Prostate gland (tissue), 2 donors: ENCODE measurements at regions not wholly inside any gene's neighbourhood (a gene's known extent, or its start where the extent isn't known, plus 50 kb on each side); places are given as distances from the start of the nearest gene placed in this dataset.

Experiments
- DNase-seq: peaks from one replicate; pipeline ENCODE4 v3.0.0-alpha.2; 2019; ENCODE audit warnings: low spot score
- H3K27ac ChIP-seq, 2 donors: fragments of 200-600 bp; sonication (generic); 2 replicates each; pipeline ENCODE4 v1.5.1; 2017 to 2019
- H3K27me3 ChIP-seq: fragments of 200-600 bp; sonication (generic); replicated peaks from 2 replicates; pipeline ENCODE4 v1.5.1; 2019; ENCODE audit not compliant: insufficient read depth
- H3K36me3 ChIP-seq, 2 donors: fragments of 200-600 bp; sonication (generic); 1 replicate in 1 of 2; 2 replicates in 1 of 2; pipeline versions ENCODE4 v1.5.1 to v1.8.1; 2017 to 2019
- H3K4me1 ChIP-seq: fragments of 200-600 bp; sonication (generic); replicated peaks from 2 replicates; pipeline ENCODE4 v1.5.1; 2019
- H3K4me3 ChIP-seq, 2 donors: fragments of 200-600 bp; sonication (generic); 2 replicates each; pipeline ENCODE4 v1.5.1; 2017 to 2019
- H3K9me3 ChIP-seq: fragments of 200-600 bp; sonication (generic); 2 replicates; pipeline ENCODE4 v1.5.1; 2017
- CTCF ChIP-seq, 4 experiments: fragments of 200-600 bp in 2 of 4; fragments of 450-650 bp in 2 of 4; sonication (generic) in 2 of 4; IDR thresholded peaks; 1 replicate in 3 of 4; 2 replicates in 1 of 4; pipeline ENCODE4 v1.5.1; 2016 to 2019; ENCODE audit warnings: antibody characterized with exemption in 4 of 4, mild to moderate bottlenecking in 2 of 4, moderate library complexity in 2 of 4
- POLR2A ChIP-seq: fragments of 450-650 bp; IDR thresholded peaks from one replicate; pipeline ENCODE4 v1.6.1; 2016; ENCODE audit warnings: antibody characterized with exemption, mild to moderate bottlenecking
- POLR2AphosphoS5 ChIP-seq: sonication (generic); formaldehyde crosslinking; IDR thresholded peaks from one replicate; pipeline ENCODE4 v1.6.1; 2017; ENCODE audit warnings: antibody characterized with exemption
- WGBS: methylation state at CpG from one replicate; pipeline ENCODE4 v1.1.5; 2018; 5-methylcytosine and 5-hydroxymethylcytosine counted together
- intact Hi-C: fragments of 100-400 bp; cut with DNase I; formaldehyde crosslinking; loops from one replicate; pipeline ENCODE4 v1.14.2; 2022

GRCh38 chr18:75984853-75985252 lies 510.2 kb downstream of the ZNF516 start:
- Histone ChIP-seq H3K4me3 (no peak overlapping the region), H3K9me3 (no peaks in the 10 kb centered on the region), H3K27ac (no peak overlapping the region), H3K4me1 (no peaks in the 10 kb centered on the region), H3K27me3 (no peaks in the 10 kb centered on the region), H3K36me3 (no peaks in the 10 kb centered on the region)
- no peak for DNase-seq
- TF ChIP-seq POLR2AphosphoS5 = no peak
- TF ChIP-seq CTCF (IDR thresholded peaks at IDR 0.05) = no peak
- WGBS = 88% methylated on average over 1 of the region's 1 CpG
- intact Hi-C loops = no loop called here

GRCh38 chr18:75981102-75981501 lies 513.9 kb downstream of the ZNF516 start:
- H3K4me3 ChIP-seq = no peak overlapping the region
- no peak for DNase-seq
- no peak overlapping the region for H3K27ac ChIP-seq
- intact Hi-C loops = no loop called here
- no peak for TF ChIP-seq POLR2AphosphoS5
- TF ChIP-seq CTCF (IDR thresholded peaks at IDR 0.05) = no peak
- TF ChIP-seq POLR2A = no peak
- H3K36me3 ChIP-seq = no peaks in the 10 kb centered on the region
- WGBS = 32% methylated on average over 3 of the region's 3 CpGs
- H3K4me1 ChIP-seq = no peaks in the 10 kb centered on the region
- no peaks in the 10 kb centered on the region for H3K9me3 ChIP-seq
- H3K27me3 ChIP-seq = no peaks in the 10 kb centered on the region

- Histone ChIP-seq H3K27ac (no peak overlapping the region), H3K9me3 (no peaks in the 10 kb centered on the region), H3K4me3 (no peak overlapping the region), H3K4me1 (no peaks in the 10 kb centered on the region), H3K36me3 (no peaks in the 10 kb centered on the region), H3K27me3 (no peaks in the 10 kb centered on the region)
- WGBS = 72% methylated on average over 5 of the region's 5 CpGs
- no peak for DNase-seq
- no peak for TF ChIP-seq POLR2AphosphoS5
- TF ChIP-seq CTCF (IDR thresholded peaks at IDR 0.05) = no peak
- no peak for TF ChIP-seq POLR2A
- intact Hi-C loops = no loop called here
Measured at GRCh38 chr18:75977081-75977480, 518.0 kb downstream of the ZNF516 start.

- intact Hi-C loops = no loop called here
Measured at GRCh38 chr18:75970212-75970611, 524.8 kb downstream of the ZNF516 start.

GRCh38 chr18:75966431-75966830 lies 528.6 kb downstream of the ZNF516 start:
- H3K36me3 ChIP-seq = no peaks in the 10 kb centered on the region
- no peaks in the 10 kb centered on the region for H3K4me1 ChIP-seq
- WGBS = 89% methylated on average over 5 of the region's 5 CpGs
- H3K27me3 ChIP-seq = no peaks in the 10 kb centered on the region
- no peak overlapping the region for H3K4me3 ChIP-seq
- H3K27ac ChIP-seq = no peak overlapping the region
- intact Hi-C loops = no loop called here
- H3K9me3 ChIP-seq = no peaks in the 10 kb centered on the region
- no peak for DNase-seq
- TF ChIP-seq POLR2A (no peak), CTCF (IDR thresholded peaks at IDR 0.05) (no peak), POLR2AphosphoS5 (no peak)

More at GRCh38 chr18:75970212-75970611, 524.8 kb downstream of the ZNF516 start:
- H3K4me3 ChIP-seq = no peak overlapping the region
- TF ChIP-seq POLR2AphosphoS5 (no peak), CTCF (IDR thresholded peaks at IDR 0.05) (no peak)
- H3K9me3 ChIP-seq = no peaks in the 10 kb centered on the region
- WGBS = 95% methylated on average over 13 of the region's 13 CpGs
- no peaks in the 10 kb centered on the region for H3K36me3 ChIP-seq
- DNase-seq = no peak
- H3K4me1 ChIP-seq = no peaks in the 10 kb centered on the region
- no peaks in the 10 kb centered on the region for H3K27me3 ChIP-seq
- H3K27ac ChIP-seq = no peak overlapping the region
